GM19372 (cell line): ENCODE measurements at regions not wholly inside any gene's neighbourhood (a gene's known extent, or its start where the extent isn't known, plus 50 kb on each side); places are given as distances from the start of the nearest gene placed in this dataset.

Source experiments
- ATAC-seq: cut with Tn5 transposase; IDR thresholded peaks from one replicate; pipeline ENCODE4 v1.9.1; 2021; ENCODE audit warnings: mild to moderate bottlenecking, low read depth, moderate library complexity; ENCODE audit not compliant: unreplicated experiment

GRCh38 chr3:31043184-31043819 lies 148.8 kb upstream of the GADL1 start:
- ATAC-seq: no peak

- ATAC-seq: no peak
Observed at GRCh38 chr3:31047673-31048072, 153.2 kb upstream of the GADL1 start.

- ATAC-seq: no peak
Observed at GRCh38 chr3:31048143-31048542, 153.7 kb upstream of the GADL1 start.

GRCh38 chr3:31050296-31050695 lies 155.8 kb upstream of the GADL1 start:
- ATAC-seq: no peak

GRCh38 chr3:31051226-31051625 lies 156.8 kb upstream of the GADL1 start:
- ATAC-seq: no peak

GRCh38 chr3:31053299-31053698 lies 158.8 kb upstream of the GADL1 start:
- ATAC-seq: no peak

- no peak for ATAC-seq
Observed at GRCh38 chr3:31054032-31054431, 159.6 kb upstream of the GADL1 start.

- ATAC-seq: no peak
Observed at GRCh38 chr3:31055757-31056156, 161.3 kb upstream of the GADL1 start.

GRCh38 chr3:31057891-31058290 lies 163.4 kb upstream of the GADL1 start:
- no peak for ATAC-seq

GRCh38 chr3:31064021-31064420 lies 169.6 kb upstream of the GADL1 start:
- no peak for ATAC-seq

- no peak for ATAC-seq
Observed at GRCh38 chr3:31065765-31066164, 171.3 kb upstream of the GADL1 start.

GRCh38 chr3:31067004-31067403 lies 172.5 kb upstream of the GADL1 start:
- ATAC-seq: no peak

GRCh38 chr3:31075471-31075870 lies 181.0 kb upstream of the GADL1 start:
- no peak for ATAC-seq

GRCh38 chr3:31075876-31076275 lies 181.4 kb upstream of the GADL1 start:
- no peak for ATAC-seq

GRCh38 chr3:31077021-31077601 lies 182.7 kb upstream of the GADL1 start:
- ATAC-seq: no peak

GRCh38 chr3:31077826-31078225 lies 183.4 kb upstream of the GADL1 start:
- no peak for ATAC-seq

GRCh38 chr3:31079689-31080088 lies 185.2 kb upstream of the GADL1 start:
- no peak for ATAC-seq

GRCh38 chr3:31081018-31081662 lies 186.7 kb upstream of the GADL1 start:
- ATAC-seq: no peak

- ATAC-seq: no peak
Observed at GRCh38 chr3:31086148-31086547, 191.7 kb upstream of the GADL1 start.

- no peak for ATAC-seq
Observed at GRCh38 chr3:31086698-31087097, 192.2 kb upstream of the GADL1 start.

- ATAC-seq: no peak
Observed at GRCh38 chr3:31091748-31092147, 197.3 kb upstream of the GADL1 start.
